ENCODE measurements at regions not wholly inside any gene's neighbourhood (a gene's known extent, or its start where the extent isn't known, plus 50 kb on each side); places are given as distances from the start of the nearest gene placed in this dataset.

DNA sequence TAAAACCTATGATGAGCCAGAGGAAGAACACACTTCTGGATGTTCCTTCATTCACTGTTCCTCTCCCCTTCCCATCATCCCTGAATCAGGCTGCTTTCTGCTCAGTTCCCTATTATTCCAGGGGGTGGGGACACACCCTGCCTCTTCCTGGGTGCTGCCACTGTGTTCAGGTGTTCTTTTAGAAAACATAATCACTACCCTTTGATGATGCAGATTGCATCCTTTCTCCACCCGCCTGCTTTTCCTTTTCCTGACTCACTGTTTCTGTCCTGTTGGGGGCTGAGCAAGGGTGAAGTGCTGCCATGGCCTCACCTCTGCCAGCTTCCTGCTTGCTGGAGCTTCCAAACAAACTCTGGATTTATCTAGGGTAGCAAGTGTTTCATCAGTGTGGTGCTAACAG lies 331.9 kb upstream of the GRIA1 start:
- Histone ChIP-seq H3K4me3 (ENCODE audit: low read depth, low read length) (no peak overlapping the region), H3K4me1 (ENCODE audit: control insufficient read depth, insufficient read depth, low read length) (no peaks in the 10 kb centered on the region), H3K27ac (ENCODE audit: extremely low read depth, low read depth, low read length) (no peak overlapping the region), H3K36me3 (ENCODE audit: control insufficient read depth in 2 of 2, insufficient read depth in 1 of 2, low read length in 2 of 2) (no peaks in the 10 kb centered on the region), H3K9me3 (ENCODE audit: control insufficient read depth, insufficient read depth, low read depth, low read length) (no peaks in the 10 kb centered on the region)
- CTCF ChIA-PET, result no interaction called here
- POLR2A ChIA-PET, result no interaction called here
- TF ChIP-seq, protein P1, sequence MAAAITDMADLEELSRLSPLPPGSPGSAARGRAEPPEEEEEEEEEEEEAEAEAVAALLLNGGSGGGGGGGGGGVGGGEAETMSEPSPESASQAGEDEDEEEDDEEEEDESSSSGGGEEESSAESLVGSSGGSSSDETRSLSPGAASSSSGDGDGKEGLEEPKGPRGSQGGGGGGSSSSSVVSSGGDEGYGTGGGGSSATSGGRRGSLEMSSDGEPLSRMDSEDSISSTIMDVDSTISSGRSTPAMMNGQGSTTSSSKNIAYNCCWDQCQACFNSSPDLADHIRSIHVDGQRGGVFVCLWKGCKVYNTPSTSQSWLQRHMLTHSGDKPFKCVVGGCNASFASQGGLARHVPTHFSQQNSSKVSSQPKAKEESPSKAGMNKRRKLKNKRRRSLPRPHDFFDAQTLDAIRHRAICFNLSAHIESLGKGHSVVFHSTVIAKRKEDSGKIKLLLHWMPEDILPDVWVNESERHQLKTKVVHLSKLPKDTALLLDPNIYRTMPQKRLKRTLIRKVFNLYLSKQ (tag by site-specific recombination; IDR thresholded peaks at IDR 0.05; ENCODE audit: borderline replicate concordance), result no peak
- TF ChIP-seq TSHZ1 (tag by site-specific recombination; IDR thresholded peaks at IDR 0.05; ENCODE audit: borderline replicate concordance) (no peak), ZNF248 (tag by site-specific recombination; IDR thresholded peaks at IDR 0.05) (no peak), OSR2 (tag by site-specific recombination; IDR thresholded peaks at IDR 0.05) (no peak), ZFP41 (tag by site-specific recombination; IDR thresholded peaks at IDR 0.05; ENCODE audit: borderline replicate concordance) (no peak), ZNF664 (tag by site-specific recombination; IDR thresholded peaks at IDR 0.05) (no peak), ZSCAN16 (tag by site-specific recombination; IDR thresholded peaks at IDR 0.05) (no peak), ZNF146 (tag by site-specific recombination; IDR thresholded peaks at IDR 0.05) (no peak), ZNF660 (tag by site-specific recombination; IDR thresholded peaks at IDR 0.05) (no peak), SALL2 (tag by site-specific recombination; IDR thresholded peaks at IDR 0.05; ENCODE audit: borderline replicate concordance) (no peak), GLI2 (tag by site-specific recombination; IDR thresholded peaks at IDR 0.05; ENCODE audit: borderline replicate concordance, low read depth) (no peak), ZNF223 (tag by site-specific recombination; IDR thresholded peaks at IDR 0.05) (no peak), ZNF639 (tag by site-specific recombination; IDR thresholded peaks at IDR 0.05) (no peak), ZBTB6 (tag by site-specific recombination; IDR thresholded peaks at IDR 0.05) (no peak), ZBTB11 (tag by site-specific recombination; conservative IDR thresholded peaks at IDR 0.05; ENCODE audit: low read depth) (no peak)
- TF ChIP-seq, protein P2, sequence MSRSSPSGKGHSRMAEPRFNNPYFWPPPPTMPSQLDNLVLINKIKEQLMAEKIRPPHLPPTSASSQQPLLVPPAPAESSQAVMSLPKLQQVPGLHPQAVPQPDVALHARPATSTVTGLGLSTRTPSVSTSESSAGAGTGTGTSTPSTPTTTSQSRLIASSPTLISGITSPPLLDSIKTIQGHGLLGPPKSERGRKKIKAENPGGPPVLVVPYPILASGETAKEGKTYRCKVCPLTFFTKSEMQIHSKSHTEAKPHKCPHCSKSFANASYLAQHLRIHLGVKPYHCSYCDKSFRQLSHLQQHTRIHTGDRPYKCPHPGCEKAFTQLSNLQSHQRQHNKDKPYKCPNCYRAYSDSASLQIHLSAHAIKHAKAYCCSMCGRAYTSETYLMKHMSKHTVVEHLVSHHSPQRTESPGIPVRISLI (tag by site-specific recombination; IDR thresholded peaks at IDR 0.05), result no peak
